ENCODE measurements at regions not wholly inside any gene's neighbourhood (a gene's known extent, or its start where the extent isn't known, plus 50 kb on each side); places are given as distances from the start of the nearest gene placed in this dataset.

DNA sequence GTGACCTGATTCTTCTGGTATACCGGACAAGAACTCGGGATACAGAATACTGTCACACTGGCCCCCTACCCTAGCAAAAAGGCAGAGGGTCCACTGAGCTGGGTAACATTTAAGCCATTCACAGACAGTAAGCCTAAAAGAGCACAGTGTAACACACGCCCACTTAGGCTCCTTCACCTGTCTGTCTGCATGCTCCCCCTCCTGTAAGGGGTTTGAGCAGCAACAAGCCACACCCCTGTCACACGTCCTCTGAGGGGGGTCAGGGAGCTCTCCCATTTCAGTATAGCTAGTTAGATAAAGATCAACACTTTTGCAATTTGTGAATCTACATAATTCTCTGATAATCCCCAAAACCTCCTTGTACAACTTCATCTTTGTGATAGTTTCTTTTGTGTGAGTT is 586.3 kb upstream of the LMCD1 start:
- DNase-seq = no peak

DNA sequence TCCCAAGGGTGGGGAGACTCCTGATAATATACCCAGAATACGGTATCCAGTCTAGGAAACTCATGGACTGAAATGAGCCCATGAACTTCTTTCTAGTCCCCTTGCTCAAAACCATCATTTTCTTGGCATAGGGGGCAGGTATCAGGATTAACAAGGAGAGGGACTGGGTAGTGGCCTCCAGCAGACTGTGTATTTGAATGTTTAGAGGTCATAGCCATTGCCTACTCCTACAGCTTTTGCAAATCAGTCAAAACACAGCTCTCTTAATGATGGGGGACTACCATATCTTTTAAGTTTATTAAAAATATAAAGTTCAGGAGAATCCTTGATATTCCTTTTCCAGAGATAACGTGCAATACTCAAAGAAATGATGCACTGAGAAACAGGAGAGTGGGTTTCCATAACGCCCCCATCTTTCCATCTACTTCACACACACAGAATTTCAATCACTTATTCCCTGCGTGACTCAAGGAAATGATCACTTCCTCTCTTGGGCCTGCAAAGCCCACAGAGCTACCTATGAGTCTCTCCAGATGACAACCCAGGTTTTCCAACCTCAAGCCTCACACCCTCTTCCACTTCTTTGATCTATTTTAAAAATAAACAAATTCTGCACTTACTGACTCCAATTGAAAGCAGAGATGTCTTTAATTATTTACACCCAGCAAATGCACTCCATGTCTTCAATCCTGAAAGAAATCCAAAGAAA is 584.0 kb upstream of the LMCD1 start:
- no peak for DNase-seq

DNA sequence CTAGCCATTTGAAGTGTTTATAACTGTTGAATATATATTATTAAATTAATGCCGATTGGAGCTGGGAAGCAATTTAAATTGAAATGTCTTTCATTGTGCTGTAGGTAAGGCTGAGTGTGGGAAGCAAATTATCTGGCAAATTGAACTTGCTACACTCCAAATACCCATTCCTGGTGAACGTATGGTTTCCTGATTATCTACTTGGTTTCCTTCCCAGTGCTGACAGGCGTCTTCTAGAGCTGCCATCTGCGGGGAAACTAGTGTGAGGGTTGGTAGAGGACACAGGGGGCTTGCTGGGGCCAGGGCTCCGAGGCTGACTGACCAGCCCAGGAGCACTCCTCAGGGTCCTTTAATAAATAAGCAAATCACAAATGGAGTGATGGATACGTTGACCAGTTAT is 581.4 kb upstream of the LMCD1 start:
- no peak for DNase-seq

DNA sequence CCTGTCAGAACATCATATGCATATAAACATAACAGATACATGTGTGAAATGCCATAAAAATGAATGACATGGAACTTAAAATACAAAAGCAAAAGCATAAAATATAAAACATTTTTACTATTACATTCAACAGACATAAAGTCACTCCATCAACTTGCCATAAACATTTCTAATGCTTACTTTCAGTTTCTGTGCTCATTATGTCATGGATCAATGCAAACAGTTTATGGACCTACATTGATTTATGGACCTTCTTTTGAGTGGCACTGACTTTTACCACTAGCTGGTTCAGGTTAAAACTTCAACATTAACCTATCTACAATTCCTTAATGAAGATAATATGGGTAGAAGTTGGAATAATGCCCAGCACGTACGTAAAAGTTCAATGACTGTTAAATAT is 577.4 kb upstream of the LMCD1 start:
- no peak for DNase-seq

DNA sequence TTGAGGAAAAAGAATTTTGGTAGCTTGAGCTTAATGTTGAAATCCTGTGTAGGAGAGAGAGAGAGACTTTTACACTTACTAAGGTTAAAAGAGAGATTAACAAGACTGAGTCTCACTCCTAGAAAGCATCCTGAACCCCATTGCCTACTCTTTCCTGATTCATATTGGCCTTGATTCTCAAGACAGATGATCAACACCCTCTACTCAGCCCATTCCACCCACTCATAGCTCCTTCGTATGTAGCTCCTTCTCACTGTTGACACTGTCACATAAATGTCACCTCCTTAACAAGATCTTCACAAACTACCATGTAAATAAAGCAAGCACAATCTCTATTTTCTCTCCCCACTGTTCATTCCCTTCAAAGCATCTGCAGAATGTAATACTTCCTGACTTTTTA is 574.6 kb upstream of the LMCD1 start:
- no peak for DNase-seq

DNA sequence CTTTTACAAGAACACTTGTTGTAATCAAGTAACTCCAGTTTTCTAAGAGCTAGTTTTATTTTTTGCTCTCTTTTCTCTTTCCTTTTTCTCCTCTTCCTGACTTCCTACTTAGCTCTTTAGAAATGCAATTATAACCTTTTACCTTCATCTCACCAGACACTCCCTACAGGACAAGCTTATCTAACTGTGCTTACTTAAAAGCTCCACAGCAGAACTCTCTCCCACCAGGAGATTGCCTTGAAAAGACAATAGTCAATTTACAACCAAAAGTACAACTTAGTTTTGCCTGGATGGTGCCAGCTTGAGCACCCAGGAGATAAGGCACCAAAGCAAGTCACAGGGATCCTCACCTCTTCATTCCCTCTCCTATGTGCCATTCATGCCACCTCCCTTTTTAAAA is 573.8 kb upstream of the LMCD1 start:
- no peak for DNase-seq

DNA sequence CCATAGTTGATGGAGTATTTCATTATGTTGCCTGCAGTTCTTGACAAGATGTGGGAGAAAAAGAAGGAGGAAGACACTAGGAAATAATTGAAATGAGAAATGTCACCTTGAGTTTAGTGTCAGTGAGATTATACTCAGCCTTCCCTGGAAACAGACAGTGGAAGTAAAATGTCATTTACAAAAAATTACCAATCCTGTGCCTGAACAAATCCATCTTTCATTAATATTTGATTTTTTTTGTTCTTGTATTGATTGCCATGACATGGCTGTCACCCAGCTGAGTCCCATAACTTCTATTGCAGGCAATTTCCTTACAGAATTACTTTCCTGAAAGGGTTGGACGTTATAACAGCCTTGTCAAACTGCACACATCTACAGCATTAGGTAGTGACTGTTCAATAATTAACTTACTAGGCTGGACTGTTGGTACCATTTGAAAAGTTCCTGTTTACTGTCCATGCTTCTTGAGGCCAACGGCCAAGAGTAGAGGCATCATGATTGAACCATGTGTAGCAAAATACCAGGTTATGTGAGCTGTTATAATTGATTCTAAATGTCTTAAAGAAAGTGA is 572.2 kb upstream of the LMCD1 start:
- no peak for DNase-seq

DNA sequence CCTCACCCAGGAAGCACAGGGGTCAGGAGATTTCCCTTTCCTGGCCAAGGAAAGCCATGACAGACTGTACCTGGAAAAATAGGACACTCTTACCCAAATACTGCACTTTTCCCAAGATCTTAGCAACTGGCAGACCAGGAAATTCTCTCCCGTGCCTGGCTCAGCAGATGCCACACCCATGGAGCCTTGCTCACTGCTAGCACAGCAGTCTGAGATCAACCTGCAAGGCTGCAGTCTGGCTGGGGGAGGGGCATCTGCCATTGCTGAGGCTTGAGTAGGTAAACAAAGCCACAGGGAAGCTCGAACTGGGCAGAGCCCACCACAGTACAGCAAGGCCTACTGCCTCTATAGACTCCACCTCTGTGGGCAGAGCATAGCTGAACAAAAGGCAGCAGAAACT is 567.3 kb upstream of the LMCD1 start:
- no peak for DNase-seq

DNA sequence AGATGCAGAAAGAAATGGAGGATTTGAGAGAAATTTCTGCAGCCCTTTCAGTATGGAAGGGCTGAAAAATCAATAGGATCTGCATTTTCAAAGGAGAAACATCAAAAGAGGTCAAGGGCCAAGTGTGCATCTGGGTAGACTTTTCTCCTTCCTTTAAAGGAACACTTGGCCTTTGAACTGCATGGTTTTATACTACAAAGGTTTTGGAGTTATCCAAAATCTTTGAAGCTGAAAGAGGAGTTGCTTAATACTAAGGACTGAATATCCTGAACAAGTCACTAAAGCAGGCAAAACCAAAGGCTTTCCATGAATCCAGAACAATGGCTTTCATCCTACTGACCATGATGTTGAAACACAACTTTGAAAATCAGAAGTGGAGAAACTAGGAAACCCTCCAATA is 553.7 kb upstream of the LMCD1 start:
- DNase-seq = no peak

DNA sequence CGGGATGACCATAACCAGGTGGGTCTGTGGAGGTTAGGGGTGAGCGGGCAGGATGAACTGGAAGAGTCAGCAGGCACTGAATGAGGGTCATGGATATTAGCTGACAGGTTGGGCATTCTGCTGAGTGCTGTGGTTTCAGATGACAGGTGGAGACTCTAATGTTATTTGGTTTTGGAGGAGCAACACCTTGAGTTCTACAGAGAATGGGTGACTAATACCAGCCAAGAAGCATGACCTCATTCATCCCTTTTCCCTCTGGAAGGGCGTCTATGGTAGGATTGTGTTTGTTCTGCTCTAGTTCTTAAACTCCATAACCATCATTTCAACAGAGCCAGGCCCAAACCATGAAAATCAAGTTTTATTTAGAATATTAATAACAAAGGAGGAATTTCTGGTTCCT is 550.7 kb upstream of the LMCD1 start:
- no peak for DNase-seq

DNA sequence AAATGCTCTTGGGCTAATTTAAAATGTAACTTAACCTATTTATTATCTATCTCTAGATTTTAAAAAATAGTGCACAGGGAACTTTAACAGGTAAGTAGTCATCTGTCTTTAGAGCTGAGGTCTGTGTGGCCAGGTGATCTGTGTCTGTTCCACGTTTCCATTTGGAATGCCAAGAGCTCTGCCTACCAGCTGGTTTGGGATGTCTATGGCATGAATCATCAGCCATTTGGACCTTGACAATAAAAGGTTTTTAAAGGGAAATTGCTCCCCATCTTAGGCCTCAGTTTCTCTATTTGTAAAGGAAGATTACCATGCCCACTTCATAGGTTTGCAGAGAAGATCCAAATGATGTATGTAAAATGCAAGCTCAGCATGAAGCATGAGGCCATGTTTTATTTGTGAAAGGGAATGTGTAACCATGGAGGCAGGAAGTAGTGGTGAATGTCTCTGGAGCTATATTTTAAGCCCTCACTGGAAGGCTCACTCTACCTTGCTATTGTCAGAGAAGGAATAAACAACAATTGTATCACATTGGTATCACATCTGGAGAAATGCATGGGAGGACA is 548.1 kb upstream of the LMCD1 start:
- DNase-seq = no peak

DNA sequence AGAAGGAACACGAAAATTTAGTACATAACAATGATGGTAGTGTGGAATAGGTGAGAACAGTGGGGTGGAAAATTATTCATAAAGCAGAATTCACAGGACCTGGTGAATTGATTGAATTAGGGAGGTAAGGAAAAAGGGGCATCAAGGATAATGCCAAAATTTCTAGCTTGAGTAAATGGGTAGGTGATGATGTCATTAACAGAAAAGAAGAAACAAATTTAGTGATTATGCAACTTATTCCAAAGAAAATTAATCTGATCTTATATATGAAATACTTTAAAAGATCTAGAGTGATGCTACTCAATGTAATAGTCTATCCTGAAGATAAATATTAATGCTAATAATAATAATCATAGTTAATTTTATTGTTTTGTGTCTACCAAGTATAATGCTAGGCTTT is 544.6 kb upstream of the LMCD1 start:
- DNase-seq = no peak

DNA sequence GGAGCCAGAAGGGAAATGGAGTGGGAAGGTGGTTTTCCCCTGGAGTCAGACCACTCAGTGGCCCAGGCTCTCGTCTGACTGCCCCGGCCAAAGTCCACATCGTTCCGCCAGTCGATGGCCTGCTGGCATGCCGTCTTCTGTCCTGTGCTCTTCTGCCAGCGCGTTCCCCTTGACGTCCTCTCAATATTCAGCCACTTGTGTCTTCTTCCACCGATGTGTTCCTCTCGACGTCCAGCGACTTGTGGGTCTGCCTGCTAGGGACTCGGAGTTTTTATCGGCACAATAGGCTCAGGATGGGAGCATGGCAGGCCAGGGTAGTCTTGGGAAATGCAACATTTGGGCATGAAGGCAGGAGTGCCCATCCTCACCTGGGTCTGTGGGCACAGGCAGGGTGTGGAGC is 542.5 kb upstream of the LMCD1 start:
- no peak for DNase-seq

DNA sequence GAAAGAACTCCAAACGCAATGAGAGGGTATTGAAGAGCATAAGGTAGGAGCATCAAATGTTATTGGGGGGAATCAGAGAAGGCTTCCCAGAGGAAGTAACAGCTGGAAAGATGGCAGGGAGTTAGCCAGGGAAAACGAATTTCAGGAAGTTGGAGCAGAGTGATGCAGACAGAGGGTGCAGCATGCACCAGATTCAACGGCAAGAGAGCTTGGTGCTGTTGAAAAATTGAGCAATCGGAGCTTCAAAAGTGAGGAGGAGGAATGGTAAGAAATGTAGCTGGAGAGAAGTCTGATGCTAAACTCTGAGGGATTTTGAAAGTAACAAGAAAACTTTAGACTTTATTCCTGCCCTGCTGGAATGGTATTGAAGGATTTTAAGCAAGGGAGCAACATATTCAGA is 541.0 kb upstream of the LMCD1 start:
- no peak for DNase-seq

DNA sequence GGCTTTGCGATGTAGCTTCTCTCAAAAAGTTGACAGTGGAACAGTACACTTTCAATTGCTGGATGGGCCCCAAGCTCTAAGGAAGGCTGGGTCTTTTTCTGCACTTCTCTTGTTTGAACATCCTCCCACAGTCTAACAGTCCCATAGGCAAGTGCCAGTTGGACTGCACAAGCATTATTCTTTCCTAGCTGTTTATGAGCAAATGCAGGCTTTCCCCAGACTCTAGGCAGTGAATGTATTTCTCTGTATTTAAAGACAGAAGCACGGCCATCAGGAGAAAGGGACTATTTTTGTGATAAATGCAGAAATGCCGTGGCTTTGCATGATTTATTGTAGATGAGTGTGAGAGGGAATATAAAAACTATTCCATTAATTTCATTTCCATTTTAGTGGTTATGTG is 539.3 kb upstream of the LMCD1 start:
- no peak for DNase-seq

DNA sequence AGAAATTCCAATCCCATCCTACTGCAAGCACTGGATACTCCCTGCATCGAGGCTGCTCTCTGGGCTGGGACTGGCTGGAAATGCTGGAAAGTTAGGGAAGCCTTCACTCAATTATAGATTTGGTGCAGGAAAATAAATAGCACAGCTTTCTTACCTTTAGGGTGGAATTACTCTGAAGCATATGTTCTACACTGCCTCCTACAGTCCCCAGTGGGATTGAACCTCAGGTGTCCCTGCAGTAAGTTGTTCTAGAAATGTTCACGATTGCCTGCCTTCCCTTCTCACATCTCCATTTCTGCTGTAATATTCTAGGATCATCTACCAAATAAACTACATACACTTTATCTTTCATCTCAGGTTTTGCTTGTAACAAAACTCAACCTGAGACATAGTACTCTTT is 536.7 kb upstream of the LMCD1 start:
- no peak for DNase-seq

DNA sequence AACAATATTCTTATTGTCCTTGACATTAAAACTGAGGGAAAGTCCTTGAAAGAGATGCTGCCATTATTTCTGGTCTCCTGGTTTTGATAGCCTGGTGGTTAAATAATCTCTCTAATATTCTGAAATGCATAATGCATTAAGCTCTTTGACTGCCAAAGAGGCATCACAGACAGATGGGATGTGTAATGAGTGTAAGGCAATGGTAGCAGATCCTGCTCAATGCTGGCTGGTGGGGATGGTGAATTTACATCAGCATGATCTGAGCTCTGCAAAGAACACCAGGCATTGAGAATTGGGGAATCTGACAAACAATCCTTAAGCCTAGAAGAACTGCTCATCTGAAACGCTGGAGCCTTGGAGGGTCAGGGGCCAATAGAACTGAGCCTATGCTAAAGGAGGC is 528.6 kb upstream of the LMCD1 start:
- DNase-seq = no peak

DNA sequence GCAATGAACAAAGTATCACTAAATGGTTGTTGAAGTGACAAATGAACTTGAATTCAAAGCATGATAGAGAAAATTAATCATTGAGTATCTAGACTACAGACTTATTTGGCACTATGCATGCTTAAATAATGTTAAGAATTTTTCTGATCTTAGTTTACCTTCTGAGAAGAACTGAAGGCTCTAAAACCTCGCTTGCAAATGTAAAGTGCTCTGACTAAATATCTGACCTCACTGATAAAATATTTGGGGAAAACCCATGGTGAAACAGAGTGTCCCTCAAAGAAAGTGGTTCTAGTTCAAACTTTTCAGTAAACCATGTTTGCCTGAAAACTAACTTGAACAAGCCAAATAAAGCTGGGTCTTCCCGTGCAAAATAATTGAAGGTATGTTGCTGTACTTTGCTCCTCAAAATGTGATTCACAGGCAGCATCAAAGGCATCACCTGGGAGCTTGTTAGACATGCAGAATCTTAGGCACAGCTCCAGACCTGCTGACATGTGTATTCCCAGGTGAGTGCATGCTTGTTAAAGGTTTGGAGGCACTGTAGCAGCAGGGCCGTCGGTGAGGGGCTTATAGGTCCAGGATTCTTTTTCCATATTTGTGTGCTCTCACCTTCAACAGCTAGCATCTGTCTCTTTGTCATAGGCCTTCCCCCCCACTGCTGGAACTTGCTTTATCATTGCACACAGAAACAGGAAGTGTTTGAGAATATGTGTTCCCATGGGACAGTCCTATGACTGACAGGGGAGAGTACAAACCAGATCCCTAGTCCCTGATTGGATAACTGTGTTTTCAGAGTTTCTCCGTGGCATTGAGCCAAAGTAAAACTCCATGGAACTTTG is 524.2 kb upstream of the LMCD1 start:
- DNase-seq = no peak

DNA sequence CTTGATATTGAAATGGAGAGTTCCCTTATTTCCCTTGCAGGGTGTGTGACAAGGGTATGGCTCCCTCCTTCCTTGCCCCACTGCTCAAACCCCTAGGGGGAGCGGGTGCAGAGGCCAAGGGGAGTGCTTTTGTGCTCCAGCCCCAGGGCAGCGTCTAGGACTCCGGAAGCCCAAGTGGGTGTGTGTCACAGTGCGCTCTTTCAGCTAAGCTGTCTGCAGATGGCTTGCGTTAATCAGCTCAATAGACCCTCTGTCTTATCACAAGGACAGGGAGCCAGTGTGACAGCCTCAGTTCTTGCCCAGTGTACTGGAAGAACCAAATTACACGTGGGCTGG is 523.6 kb upstream of the LMCD1 start:
- DNase-seq = no peak

DNA sequence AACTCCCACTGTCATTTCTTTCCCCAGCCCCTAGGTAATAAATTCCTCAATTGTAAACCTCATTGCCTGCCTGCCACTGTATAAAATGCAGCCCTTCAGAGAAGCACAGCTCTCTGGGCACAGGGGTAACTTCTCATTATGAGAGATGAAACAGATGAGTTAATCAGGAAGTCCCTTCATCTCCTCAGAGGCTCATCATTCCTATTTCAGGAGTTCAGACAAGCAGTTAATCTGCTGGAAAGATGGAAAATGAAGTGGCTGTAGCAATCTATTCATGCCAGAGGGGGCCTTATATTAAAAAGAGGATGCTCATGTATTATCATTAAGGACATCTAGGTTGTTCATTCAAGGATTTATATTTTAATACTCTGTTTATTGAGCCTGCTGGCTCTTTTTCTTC is 519.5 kb upstream of the LMCD1 start:
- DNase-seq = no peak

DNA sequence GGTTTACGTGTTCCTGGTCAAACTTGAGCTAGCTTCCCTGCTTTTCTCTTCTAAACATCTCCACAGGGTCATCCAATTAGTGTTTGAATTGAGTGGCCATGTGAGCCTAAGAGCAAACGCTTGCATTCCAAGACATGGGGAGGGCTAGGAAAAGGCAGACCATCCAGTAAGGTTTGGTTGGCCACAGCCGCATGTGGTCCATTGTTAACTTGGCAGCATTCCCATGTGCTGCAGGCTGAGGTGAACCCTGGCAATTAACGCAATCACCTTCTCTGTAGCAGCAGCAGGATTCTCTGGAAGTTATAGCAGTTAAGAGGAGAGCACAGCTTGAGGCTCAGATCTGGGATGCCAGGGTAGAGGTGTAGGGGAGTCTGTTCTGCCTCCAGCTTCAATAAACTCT is 502.2 kb upstream of the LMCD1 start:
- no peak for DNase-seq

DNA sequence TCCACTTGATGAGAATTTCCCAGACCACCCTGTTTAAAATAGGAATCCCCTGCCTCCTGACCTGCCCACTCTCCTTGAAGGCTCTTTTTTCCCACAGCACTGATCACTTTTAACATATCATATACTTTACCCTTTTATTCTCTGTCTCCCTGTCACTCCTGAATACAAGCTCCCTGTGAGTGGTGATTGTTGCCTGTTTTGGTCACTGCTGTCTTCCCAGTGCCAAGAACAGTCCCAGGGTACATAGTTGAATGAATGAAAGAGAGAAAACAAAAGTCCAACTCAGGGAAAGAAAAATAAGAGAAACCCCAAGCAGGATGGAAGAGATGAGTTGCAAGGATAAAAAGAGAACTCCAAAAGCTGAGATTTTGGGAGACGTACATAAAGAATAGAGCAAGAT is 500.3 kb upstream of the LMCD1 start:
- DNase-seq = no peak

DNA sequence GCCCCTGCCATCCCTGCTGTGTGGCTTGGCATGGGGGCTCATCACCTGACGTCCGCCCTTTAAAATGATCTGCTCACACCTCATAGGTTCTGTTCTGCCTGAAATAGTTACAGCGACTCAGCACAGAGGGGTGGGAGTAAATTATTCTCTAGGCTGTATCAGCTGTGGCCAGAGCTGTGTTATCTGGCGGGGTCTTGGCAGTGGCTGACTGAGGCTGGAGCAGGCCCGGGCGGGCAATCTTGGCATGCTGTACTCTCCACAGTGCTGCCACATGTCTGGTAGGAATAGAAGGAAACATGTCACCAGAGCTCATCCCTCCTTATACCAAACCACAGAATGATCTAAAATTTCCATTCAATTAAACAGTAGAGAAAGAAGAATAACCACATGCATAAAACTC is 499.9 kb upstream of the LMCD1 start:
- DNase-seq = no peak

DNA sequence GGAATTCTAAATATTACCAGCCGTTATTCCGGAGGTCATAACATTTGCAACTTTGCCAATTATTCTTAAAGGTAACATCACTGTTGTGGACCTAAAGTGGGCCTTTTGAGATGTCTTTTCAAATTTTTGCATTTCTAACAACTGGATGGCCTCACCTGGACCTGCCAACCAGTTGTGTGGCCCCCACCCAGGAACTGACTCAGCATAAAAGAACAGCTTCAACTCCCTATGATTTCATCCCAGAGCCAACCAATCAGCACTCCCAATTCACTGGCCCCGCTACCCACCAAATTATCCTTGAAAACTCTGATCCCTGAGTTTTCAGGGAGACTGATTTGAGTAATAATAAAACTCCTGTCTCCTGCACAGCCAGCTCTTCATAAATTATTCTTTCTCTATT is 489.7 kb upstream of the LMCD1 start:
- DNase-seq = no peak

All from activated CD4-positive, alpha-beta T cell treated with anti-CD3 and anti-CD28 coated beads, Interleukin-2, amount 50 U/mL, for 16 hours (primary cell).